GM12878 (cell line): ENCODE measurements at regions not wholly inside any gene's neighbourhood (a gene's known extent, or its start where the extent isn't known, plus 50 kb on each side); places are given as distances from the start of the nearest gene placed in this dataset.
"Not testable (repeated sequence)": the region's sequence is repeated elsewhere in the genome, so short reads cannot be mapped to it uniquely, and the experiment has no call there.

Source experiments
- EP300 ChIP-seq, 2 experiments: fragments of 150-350 bp in 1 of 2; IDR thresholded peaks; 2 replicates each; pipeline ENCODE4 v1.6.1; 2011 to 2012; ENCODE audit warnings: low read depth in 2 of 2, low read length in 2 of 2, borderline replicate concordance in 1 of 2, improper control_type of control experiment in 1 of 2, inconsistent platforms in 1 of 2; ENCODE audit not compliant: control insufficient read depth in 1 of 2
- GATAD2B ChIP-seq: fragments of 450-650 bp; conservative IDR thresholded peaks from 2 replicates; pipeline ENCODE4 v1.6.1; 2017; ENCODE audit warnings: low read depth, mild to moderate bottlenecking, moderate library complexity
- HCFC1 ChIP-seq: fragments of 150-350 bp; IDR thresholded peaks from 2 replicates; pipeline ENCODE4 v1.6.1; 2014; ENCODE audit warnings: low read length
- LARP7 ChIP-seq: fragments of 450-650 bp; IDR thresholded peaks from 2 replicates; pipeline ENCODE4 v1.6.1; 2017; ENCODE audit warnings: mild to moderate bottlenecking
- PAX5 ChIP-seq: IDR thresholded peaks from 2 replicates; pipeline ENCODE4 v1.6.1; 2011; ENCODE audit warnings: low read depth, low read length, borderline replicate concordance
- POLR2A ChIP-seq: IDR thresholded peaks from 2 replicates; pipeline ENCODE4 v1.6.1; 2011; ENCODE audit warnings: low read depth, mild to moderate bottlenecking, low read length
- TF ChIP-seq, protein P1 (sequence below): IDR thresholded peaks from 2 replicates; pipeline ENCODE4 v1.6.1; 2011; ENCODE audit warnings: mild to moderate bottlenecking, low read depth, low read length, moderate library complexity; ENCODE audit not compliant: insufficient replicate concordance
- TF ChIP-seq, protein P2 (sequence below), 3 experiments: IDR thresholded peaks in 2 of 3; conservative IDR thresholded peaks in 1 of 3; 2 replicates each; pipeline ENCODE4 v1.5.1; 2011; ENCODE audit warnings: low read depth in 3 of 3, low read length in 3 of 3, mild to moderate bottlenecking in 3 of 3, control low read depth in 2 of 3, moderate library complexity in 2 of 3, inconsistent platforms in 1 of 3, mixed read lengths in 1 of 3; ENCODE audit not compliant: control insufficient read depth in 2 of 3, insufficient read depth in 1 of 3; ENCODE audit errors: extremely low read depth in 1 of 3
- TF ChIP-seq, protein P3 (sequence below): IDR thresholded peaks from 2 replicates; pipeline ENCODE4 v1.6.1; 2012; ENCODE audit warnings: mild to moderate bottlenecking, low read depth, low read length

DNA sequence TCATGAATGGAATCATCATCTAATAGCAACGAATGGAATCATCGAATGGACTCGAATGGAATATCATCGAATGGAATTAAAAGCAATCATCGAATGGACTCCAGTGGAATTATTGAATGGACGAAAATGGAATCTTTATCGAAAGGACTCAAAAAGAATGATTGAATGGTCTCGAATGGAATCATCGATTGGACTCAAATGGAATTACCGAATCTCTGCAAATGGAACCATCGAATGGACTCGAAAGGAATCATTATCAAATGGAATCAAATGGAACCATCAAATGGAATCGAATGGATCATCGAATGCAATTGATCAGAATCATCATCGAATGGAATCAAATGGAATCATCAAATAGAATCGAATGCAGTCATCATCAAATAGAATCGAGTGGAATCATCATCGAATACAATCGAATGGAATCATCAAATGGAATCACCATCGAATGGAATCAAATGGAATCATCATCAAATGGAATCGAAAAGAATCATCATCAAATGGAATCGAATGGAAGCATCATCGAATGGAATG, 225.7 kb downstream of the SHCBP1 start:
- not testable (repeated sequence) for TF ChIP-seq POLR2A; EP300 (IDR thresholded peaks at IDR 0.05; ENCODE audit: borderline replicate concordance in 1 of 2, control insufficient read depth in 1 of 2, low read depth in 2 of 2, low read length in 2 of 2); HCFC1; LARP7; PAX5; GATAD2B
- TF ChIP-seq, protein P1, sequence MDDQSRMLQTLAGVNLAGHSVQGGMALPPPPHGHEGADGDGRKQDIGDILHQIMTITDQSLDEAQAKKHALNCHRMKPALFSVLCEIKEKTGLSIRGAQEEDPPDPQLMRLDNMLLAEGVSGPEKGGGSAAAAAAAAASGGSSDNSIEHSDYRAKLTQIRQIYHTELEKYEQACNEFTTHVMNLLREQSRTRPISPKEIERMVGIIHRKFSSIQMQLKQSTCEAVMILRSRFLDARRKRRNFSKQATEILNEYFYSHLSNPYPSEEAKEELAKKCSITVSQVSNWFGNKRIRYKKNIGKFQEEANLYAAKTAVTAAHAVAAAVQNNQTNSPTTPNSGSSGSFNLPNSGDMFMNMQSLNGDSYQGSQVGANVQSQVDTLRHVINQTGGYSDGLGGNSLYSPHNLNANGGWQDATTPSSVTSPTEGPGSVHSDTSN = not testable (repeated sequence)
- TF ChIP-seq, protein P2, sequence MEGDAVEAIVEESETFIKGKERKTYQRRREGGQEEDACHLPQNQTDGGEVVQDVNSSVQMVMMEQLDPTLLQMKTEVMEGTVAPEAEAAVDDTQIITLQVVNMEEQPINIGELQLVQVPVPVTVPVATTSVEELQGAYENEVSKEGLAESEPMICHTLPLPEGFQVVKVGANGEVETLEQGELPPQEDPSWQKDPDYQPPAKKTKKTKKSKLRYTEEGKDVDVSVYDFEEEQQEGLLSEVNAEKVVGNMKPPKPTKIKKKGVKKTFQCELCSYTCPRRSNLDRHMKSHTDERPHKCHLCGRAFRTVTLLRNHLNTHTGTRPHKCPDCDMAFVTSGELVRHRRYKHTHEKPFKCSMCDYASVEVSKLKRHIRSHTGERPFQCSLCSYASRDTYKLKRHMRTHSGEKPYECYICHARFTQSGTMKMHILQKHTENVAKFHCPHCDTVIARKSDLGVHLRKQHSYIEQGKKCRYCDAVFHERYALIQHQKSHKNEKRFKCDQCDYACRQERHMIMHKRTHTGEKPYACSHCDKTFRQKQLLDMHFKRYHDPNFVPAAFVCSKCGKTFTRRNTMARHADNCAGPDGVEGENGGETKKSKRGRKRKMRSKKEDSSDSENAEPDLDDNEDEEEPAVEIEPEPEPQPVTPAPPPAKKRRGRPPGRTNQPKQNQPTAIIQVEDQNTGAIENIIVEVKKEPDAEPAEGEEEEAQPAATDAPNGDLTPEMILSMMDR (IDR thresholded peaks at IDR 0.05 in 2 of 3, conservative IDR thresholded peaks at IDR 0.05 in 1 of 3; ENCODE audit: control insufficient read depth in 2 of 3, extremely low read depth in 1 of 3, insufficient read depth in 1 of 3, low read depth in 3 of 3, low read length in 3 of 3) = not testable (repeated sequence)
- TF ChIP-seq, protein P3, sequence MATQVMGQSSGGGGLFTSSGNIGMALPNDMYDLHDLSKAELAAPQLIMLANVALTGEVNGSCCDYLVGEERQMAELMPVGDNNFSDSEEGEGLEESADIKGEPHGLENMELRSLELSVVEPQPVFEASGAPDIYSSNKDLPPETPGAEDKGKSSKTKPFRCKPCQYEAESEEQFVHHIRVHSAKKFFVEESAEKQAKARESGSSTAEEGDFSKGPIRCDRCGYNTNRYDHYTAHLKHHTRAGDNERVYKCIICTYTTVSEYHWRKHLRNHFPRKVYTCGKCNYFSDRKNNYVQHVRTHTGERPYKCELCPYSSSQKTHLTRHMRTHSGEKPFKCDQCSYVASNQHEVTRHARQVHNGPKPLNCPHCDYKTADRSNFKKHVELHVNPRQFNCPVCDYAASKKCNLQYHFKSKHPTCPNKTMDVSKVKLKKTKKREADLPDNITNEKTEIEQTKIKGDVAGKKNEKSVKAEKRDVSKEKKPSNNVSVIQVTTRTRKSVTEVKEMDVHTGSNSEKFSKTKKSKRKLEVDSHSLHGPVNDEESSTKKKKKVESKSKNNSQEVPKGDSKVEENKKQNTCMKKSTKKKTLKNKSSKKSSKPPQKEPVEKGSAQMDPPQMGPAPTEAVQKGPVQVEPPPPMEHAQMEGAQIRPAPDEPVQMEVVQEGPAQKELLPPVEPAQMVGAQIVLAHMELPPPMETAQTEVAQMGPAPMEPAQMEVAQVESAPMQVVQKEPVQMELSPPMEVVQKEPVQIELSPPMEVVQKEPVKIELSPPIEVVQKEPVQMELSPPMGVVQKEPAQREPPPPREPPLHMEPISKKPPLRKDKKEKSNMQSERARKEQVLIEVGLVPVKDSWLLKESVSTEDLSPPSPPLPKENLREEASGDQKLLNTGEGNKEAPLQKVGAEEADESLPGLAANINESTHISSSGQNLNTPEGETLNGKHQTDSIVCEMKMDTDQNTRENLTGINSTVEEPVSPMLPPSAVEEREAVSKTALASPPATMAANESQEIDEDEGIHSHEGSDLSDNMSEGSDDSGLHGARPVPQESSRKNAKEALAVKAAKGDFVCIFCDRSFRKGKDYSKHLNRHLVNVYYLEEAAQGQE = not testable (repeated sequence)
